Neural cell (in vitro differentiated cells): ENCODE measurements at regions not wholly inside any gene's neighbourhood (a gene's known extent, or its start where the extent isn't known, plus 50 kb on each side); places are given as distances from the start of the nearest gene placed in this dataset.

Source experiments
- H2AFZ ChIP-seq: fragments of 200-600, 300-800 bp; sonication (generic), shearing (Covaris generic); 2 replicates; pipeline ENCODE4 v1.6.0; 2014; ENCODE audit warnings: low read depth, mild to moderate bottlenecking, antibody characterized with exemption, low read length, moderate library complexity
- H3F3A ChIP-seq: fragments of 200-600 bp; shearing (Covaris generic); 2 replicates; pipeline ENCODE4 v1.6.1; 2016; ENCODE audit warnings: mild to moderate bottlenecking, moderate library complexity, mixed read lengths, antibody characterized with exemption, low read length; ENCODE audit not compliant: insufficient read depth, poor library complexity, severe bottlenecking
- H3K27ac ChIP-seq: fragments of 200-600, 300-800 bp; sonication (generic), shearing (Covaris generic); 2 replicates; pipeline ENCODE4 v1.5.1; 2014; ENCODE audit warnings: mild to moderate bottlenecking, low read length, moderate library complexity
- H3K27me3 ChIP-seq: fragments of 300-800, 200-600 bp; sonication (generic), shearing (Covaris generic); 2 replicates; pipeline ENCODE4 v1.6.0; 2014; ENCODE audit warnings: mild to moderate bottlenecking, low read depth, low read length, moderate library complexity; ENCODE audit not compliant: insufficient read depth
- H3K36me3 ChIP-seq: fragments of 300-800, 200-600 bp; sonication (generic), shearing (Covaris generic); 2 replicates; pipeline ENCODE4 v1.5.1; 2014; ENCODE audit warnings: mild to moderate bottlenecking, antibody characterized with exemption, low read length, moderate library complexity; ENCODE audit not compliant: insufficient read depth
- H3K4me2 ChIP-seq: fragments of 300-800, 200-600 bp; sonication (generic), shearing (Covaris generic); 2 replicates; pipeline ENCODE4 v1.6.0; 2014; ENCODE audit warnings: mild to moderate bottlenecking, low read length
- H3K4me3 ChIP-seq: fragments of 300-800, 200-600 bp; sonication (generic), shearing (Covaris generic); 2 replicates; pipeline ENCODE4 v1.5.1; 2014; ENCODE audit warnings: mild to moderate bottlenecking, low read length, moderate library complexity
- H3K79me2 ChIP-seq: fragments of 200-600 bp; shearing (Covaris generic); replicated peaks from 2 replicates; pipeline ENCODE4 v1.6.0; 2014; ENCODE audit warnings: mild to moderate bottlenecking, low read length, moderate library complexity; ENCODE audit not compliant: insufficient read depth
- H3K9ac ChIP-seq: fragments of 300-800, 200-600 bp; sonication (generic), shearing (Covaris generic); 2 replicates; pipeline ENCODE4 v1.6.1; 2016; ENCODE audit warnings: mild to moderate bottlenecking, low read length, mixed read lengths
- H3K9me2 ChIP-seq: fragments of 200-600 bp; shearing (Covaris generic); 2 replicates; pipeline ENCODE4 v1.6.1; 2016; ENCODE audit warnings: mild to moderate bottlenecking, low read length, mixed read lengths; ENCODE audit not compliant: insufficient read depth
- H3K9me3 ChIP-seq: fragments of 200-600, 300-800 bp; sonication (generic), shearing (Covaris generic); 2 replicates; pipeline ENCODE4 v1.6.1; 2016; ENCODE audit warnings: mild to moderate bottlenecking, mixed run types, low read length, moderate library complexity, mixed read lengths
- H4K20me1 ChIP-seq: fragments of 200-600 bp; shearing (Covaris generic); 2 replicates; pipeline ENCODE4 v1.6.1; 2016; ENCODE audit warnings: mild to moderate bottlenecking, mixed run types; ENCODE audit not compliant: insufficient read depth
- EP300 ChIP-seq: fragments of 450-650 bp; conservative IDR thresholded peaks from 2 replicates; pipeline ENCODE4 v1.6.1; 2014; ENCODE audit warnings: antibody characterized with exemption, mild to moderate bottlenecking, moderate library complexity; ENCODE audit not compliant: poor library complexity, severe bottlenecking
- EZH2 ChIP-seq: fragments of 200-600, 300-800 bp; shearing (Covaris generic), sonication (generic); IDR thresholded peaks from 2 replicates; pipeline ENCODE4 v1.6.1; 2014; ENCODE audit warnings: antibody characterized with exemption, low read length, borderline replicate concordance, mild to moderate bottlenecking; ENCODE audit not compliant: insufficient read depth, poor library complexity, severe bottlenecking
- MXI1 ChIP-seq: fragments of 450-650 bp; conservative IDR thresholded peaks from 2 replicates; pipeline ENCODE4 v1.6.1; 2014; ENCODE audit warnings: antibody characterized with exemption, mild to moderate bottlenecking; ENCODE audit not compliant: poor library complexity, severe bottlenecking
- POLR2AphosphoS5 ChIP-seq: IDR thresholded peaks from 2 replicates; pipeline ENCODE4 v1.6.1; 2012
- RAD21 ChIP-seq: fragments of 450-650 bp; conservative IDR thresholded peaks from 2 replicates; pipeline ENCODE4 v1.6.1; 2014; ENCODE audit warnings: antibody characterized with exemption, mild to moderate bottlenecking, moderate library complexity
- SMC3 ChIP-seq: fragments of 450-650 bp; conservative IDR thresholded peaks from 2 replicates; pipeline ENCODE4 v1.6.1; 2014; ENCODE audit warnings: antibody characterized with exemption, mild to moderate bottlenecking, moderate library complexity; ENCODE audit not compliant: poor library complexity
- TAF1 ChIP-seq: IDR thresholded peaks from 2 replicates; pipeline ENCODE4 v1.6.1; 2012; ENCODE audit warnings: low read depth
- TF ChIP-seq, protein P1 (sequence below): fragments of 450-650 bp; IDR thresholded peaks from 2 replicates; pipeline ENCODE4 v1.5.1; 2014; ENCODE audit warnings: antibody characterized with exemption, mild to moderate bottlenecking, moderate library complexity; ENCODE audit not compliant: poor library complexity, severe bottlenecking
- TF ChIP-seq, protein P2 (sequence below): IDR thresholded peaks from 2 replicates; pipeline ENCODE4 v1.6.1; 2012; ENCODE audit warnings: borderline replicate concordance

DNA sequence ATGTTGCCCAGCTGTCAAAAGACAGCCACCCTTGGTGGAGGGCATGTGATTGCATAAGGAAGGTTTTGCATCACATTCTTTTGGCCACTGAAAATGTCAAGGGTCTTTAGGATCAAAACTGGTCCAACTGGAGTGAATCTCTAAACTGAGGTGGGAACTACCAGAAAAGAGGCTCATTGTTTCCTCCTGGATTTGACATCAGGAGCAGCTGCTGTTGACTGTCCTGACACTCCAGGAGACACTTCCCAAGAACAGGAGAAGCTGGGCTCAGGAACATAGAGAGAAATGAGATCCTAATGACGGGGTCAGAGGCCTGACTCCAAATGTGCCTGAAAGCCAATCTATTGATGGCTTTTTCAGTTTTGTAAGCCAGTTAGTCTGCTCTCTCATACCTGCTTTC is 105.3 kb upstream of the LRIG1 start:
- Histone ChIP-seq H2AFZ (no peak overlapping the region), H3K9ac (no peak overlapping the region), H3K9me3 (no peaks in the 10 kb centered on the region), H3K79me2 (no peaks in the 10 kb centered on the region), H3K27me3 (no peaks in the 10 kb centered on the region), H3K4me2 (no peak overlapping the region), H3K27ac (no peak overlapping the region), H4K20me1 (no peaks in the 10 kb centered on the region), H3K4me3 (no peak overlapping the region), H3F3A (no peaks in the 10 kb centered on the region), H3K36me3 (no peaks in the 10 kb centered on the region), H3K9me2 (no peaks in the 10 kb centered on the region)
- TF ChIP-seq EZH2 (no peak), POLR2AphosphoS5 (no peak), EP300 (no peak), SMC3 (no peak), MXI1 (no peak), TAF1 (no peak), RAD21 (no peak)
- TF ChIP-seq, protein P1, sequence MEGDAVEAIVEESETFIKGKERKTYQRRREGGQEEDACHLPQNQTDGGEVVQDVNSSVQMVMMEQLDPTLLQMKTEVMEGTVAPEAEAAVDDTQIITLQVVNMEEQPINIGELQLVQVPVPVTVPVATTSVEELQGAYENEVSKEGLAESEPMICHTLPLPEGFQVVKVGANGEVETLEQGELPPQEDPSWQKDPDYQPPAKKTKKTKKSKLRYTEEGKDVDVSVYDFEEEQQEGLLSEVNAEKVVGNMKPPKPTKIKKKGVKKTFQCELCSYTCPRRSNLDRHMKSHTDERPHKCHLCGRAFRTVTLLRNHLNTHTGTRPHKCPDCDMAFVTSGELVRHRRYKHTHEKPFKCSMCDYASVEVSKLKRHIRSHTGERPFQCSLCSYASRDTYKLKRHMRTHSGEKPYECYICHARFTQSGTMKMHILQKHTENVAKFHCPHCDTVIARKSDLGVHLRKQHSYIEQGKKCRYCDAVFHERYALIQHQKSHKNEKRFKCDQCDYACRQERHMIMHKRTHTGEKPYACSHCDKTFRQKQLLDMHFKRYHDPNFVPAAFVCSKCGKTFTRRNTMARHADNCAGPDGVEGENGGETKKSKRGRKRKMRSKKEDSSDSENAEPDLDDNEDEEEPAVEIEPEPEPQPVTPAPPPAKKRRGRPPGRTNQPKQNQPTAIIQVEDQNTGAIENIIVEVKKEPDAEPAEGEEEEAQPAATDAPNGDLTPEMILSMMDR: no peak
- TF ChIP-seq, protein P2, sequence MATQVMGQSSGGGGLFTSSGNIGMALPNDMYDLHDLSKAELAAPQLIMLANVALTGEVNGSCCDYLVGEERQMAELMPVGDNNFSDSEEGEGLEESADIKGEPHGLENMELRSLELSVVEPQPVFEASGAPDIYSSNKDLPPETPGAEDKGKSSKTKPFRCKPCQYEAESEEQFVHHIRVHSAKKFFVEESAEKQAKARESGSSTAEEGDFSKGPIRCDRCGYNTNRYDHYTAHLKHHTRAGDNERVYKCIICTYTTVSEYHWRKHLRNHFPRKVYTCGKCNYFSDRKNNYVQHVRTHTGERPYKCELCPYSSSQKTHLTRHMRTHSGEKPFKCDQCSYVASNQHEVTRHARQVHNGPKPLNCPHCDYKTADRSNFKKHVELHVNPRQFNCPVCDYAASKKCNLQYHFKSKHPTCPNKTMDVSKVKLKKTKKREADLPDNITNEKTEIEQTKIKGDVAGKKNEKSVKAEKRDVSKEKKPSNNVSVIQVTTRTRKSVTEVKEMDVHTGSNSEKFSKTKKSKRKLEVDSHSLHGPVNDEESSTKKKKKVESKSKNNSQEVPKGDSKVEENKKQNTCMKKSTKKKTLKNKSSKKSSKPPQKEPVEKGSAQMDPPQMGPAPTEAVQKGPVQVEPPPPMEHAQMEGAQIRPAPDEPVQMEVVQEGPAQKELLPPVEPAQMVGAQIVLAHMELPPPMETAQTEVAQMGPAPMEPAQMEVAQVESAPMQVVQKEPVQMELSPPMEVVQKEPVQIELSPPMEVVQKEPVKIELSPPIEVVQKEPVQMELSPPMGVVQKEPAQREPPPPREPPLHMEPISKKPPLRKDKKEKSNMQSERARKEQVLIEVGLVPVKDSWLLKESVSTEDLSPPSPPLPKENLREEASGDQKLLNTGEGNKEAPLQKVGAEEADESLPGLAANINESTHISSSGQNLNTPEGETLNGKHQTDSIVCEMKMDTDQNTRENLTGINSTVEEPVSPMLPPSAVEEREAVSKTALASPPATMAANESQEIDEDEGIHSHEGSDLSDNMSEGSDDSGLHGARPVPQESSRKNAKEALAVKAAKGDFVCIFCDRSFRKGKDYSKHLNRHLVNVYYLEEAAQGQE: no peak

- no peak overlapping the region for H3K4me3 ChIP-seq
- H2AFZ ChIP-seq: no peak overlapping the region
- H3K9ac ChIP-seq: no peak overlapping the region
- H3K9me2 ChIP-seq: no peaks in the 10 kb centered on the region
- no peaks in the 10 kb centered on the region for H3K36me3 ChIP-seq
- no peaks in the 10 kb centered on the region for H3K27me3 ChIP-seq
- no peak overlapping the region for H3K4me2 ChIP-seq
- no peak for TF ChIP-seq SMC3
- TF ChIP-seq TAF1: no peak
- TF ChIP-seq POLR2AphosphoS5: no peak
- TF ChIP-seq, protein P1: no peak
- TF ChIP-seq EZH2: no peak
- H3K79me2 ChIP-seq: no peaks in the 10 kb centered on the region
- no peaks in the 10 kb centered on the region for H3F3A ChIP-seq
- no peaks in the 10 kb centered on the region for H4K20me1 ChIP-seq
- H3K9me3 ChIP-seq: no peaks in the 10 kb centered on the region
- no peak overlapping the region for H3K27ac ChIP-seq
Measured at GRCh38 chr3:66606868-66607267, 106.0 kb upstream of the LRIG1 start.
